Caco-2 (cell line): ENCODE measurements at regions not wholly inside any gene's neighbourhood (a gene's known extent, or its start where the extent isn't known, plus 50 kb on each side); places are given as distances from the start of the nearest gene placed in this dataset.

Experiments used
- BruUV-seq: library from RNA; stranded (reverse); fragments of 400-500 nt; replicated peaks from 2 replicates; lab custom pipeline; 2021; lab: Mats Ljungman, UMichigan
- CTCF ChIA-PET: fragments of 300-600 bp; sonication (Branson Sonifier 250); formaldehyde crosslinking; loops from one replicate; lab custom pipeline; 2022; ENCODE audit warnings: antibody characterized with exemption; lab: Charles Lee
- POLR2A ChIA-PET: fragments of 300-600 bp; sonication (Branson Sonifier 250); formaldehyde crosslinking; loops from one replicate; lab custom pipeline; 2022; ENCODE audit warnings: antibody characterized with exemption; lab: Charles Lee
- DNase-seq, 2 experiments: peaks; one replicate each; pipeline versions ENCODE4 v3.0.0 to v3.0.0-alpha.2; 2020 to 2022
- H3K27me3 ChIP-seq: replicated peaks from 2 replicates; pipeline ENCODE4 v1.6.0; 2011; ENCODE audit warnings: low read length; ENCODE audit not compliant: control insufficient read depth, insufficient read depth
- H3K36me3 ChIP-seq: 2 replicates; pipeline ENCODE4 v1.5.1; 2011; ENCODE audit warnings: low read length; ENCODE audit not compliant: control insufficient read depth, insufficient read depth
- H3K4me1 ChIP-seq: fragments of 250-450 bp; sonication (Bioruptor Pico); 2 replicates; pipeline ENCODE4 v1.5.1; 2020; ENCODE audit warnings: mild to moderate bottlenecking
- H3K4me3 ChIP-seq: 2 replicates; pipeline ENCODE4 v1.5.1; 2011; ENCODE audit warnings: low read depth, mild to moderate bottlenecking, control low read depth, low read length
- H3K9me3 ChIP-seq: fragments of 250-450 bp; sonication (Bioruptor Pico); 2 replicates; pipeline ENCODE4 v1.5.1; 2020; ENCODE audit warnings: mild to moderate bottlenecking, moderate library complexity
- H3K27ac Mint-ChIP-seq: one replicate; pipeline ENCODE4 v1.8.0; 2022; ENCODE audit warnings: mixed read lengths; ENCODE audit not compliant: unreplicated experiment
- H3K27me3 Mint-ChIP-seq: one replicate; pipeline ENCODE4 v1.8.0; 2022; ENCODE audit warnings: mixed read lengths; ENCODE audit not compliant: insufficient read depth, unreplicated experiment
- H3K36me3 Mint-ChIP-seq: one replicate; pipeline ENCODE4 v1.8.0; 2022; ENCODE audit warnings: mild to moderate bottlenecking, mixed read lengths; ENCODE audit not compliant: insufficient read depth, unreplicated experiment
- H3K4me1 Mint-ChIP-seq: one replicate; pipeline ENCODE4 v1.8.0; 2022; ENCODE audit warnings: low read depth, mixed read lengths; ENCODE audit not compliant: unreplicated experiment
- H3K4me3 Mint-ChIP-seq: one replicate; pipeline ENCODE4 v1.8.0; 2022; ENCODE audit warnings: mild to moderate bottlenecking, moderate library complexity, mixed read lengths; ENCODE audit not compliant: unreplicated experiment
- H3K9me3 Mint-ChIP-seq: one replicate; pipeline ENCODE4 v1.8.0; 2022; ENCODE audit warnings: mixed read lengths; ENCODE audit not compliant: unreplicated experiment
- CTCF ChIP-seq, 2 experiments: fragments of 200-600 bp in 1 of 2; IDR thresholded peaks; 1 replicate in 1 of 2; 2 replicates in 1 of 2; pipeline versions ENCODE4 v1.5.1 to v1.8.0; 2011 to 2022; ENCODE audit warnings: antibody characterized with exemption in 1 of 2, control low read depth in 1 of 2, inconsistent platforms in 1 of 2, low read depth in 1 of 2, low read length in 1 of 2, mild to moderate bottlenecking in 1 of 2, moderate library complexity in 1 of 2; ENCODE audit not compliant: insufficient read depth in 1 of 2, severe bottlenecking in 1 of 2, unreplicated experiment in 1 of 2
- intact Hi-C: fragments of 100-400 bp; cut with micrococcal nuclease; formaldehyde crosslinking; loops from one replicate; pipeline ENCODE4 v1.10.0; 2022; ENCODE audit not compliant: unreplicated experiment

- intact Hi-C loops = no loop called here
- CTCF ChIA-PET = no interaction called here
- Histone ChIP-seq H3K9me3 (no peaks in the 10 kb centered on the region), H3K4me1 (no peaks in the 10 kb centered on the region), H3K36me3 (no peaks in the 10 kb centered on the region), H3K27me3 (no peaks in the 10 kb centered on the region; the same call in 1 of the 2 replicates), H3K4me3 (no peak overlapping the region)
- Mint-ChIP-seq H3K4me1 (no peaks in the 10 kb centered on the region), H3K4me3 (no peak overlapping the region), H3K27me3 (peaks cover 21% of the 10 kb centered on the region), H3K9me3 (no peaks in the 10 kb centered on the region), H3K27ac (no peak overlapping the region), H3K36me3 (no peaks in the 10 kb centered on the region)
- no peak for DNase-seq
- POLR2A ChIA-PET = no interaction called here
- TF ChIP-seq CTCF (IDR thresholded peaks at IDR 0.05; ENCODE audit: insufficient read depth in 1 of 2, low read depth in 1 of 2, low read length in 1 of 2, severe bottlenecking in 1 of 2, unreplicated experiment in 1 of 2) = no peak
- no TSS peak for BruUV-seq
These were observed 115.8 kb upstream of the PAX6 start for GRCh38 chr11:31926816-31927528.

- no peak for TF ChIP-seq CTCF (IDR thresholded peaks at IDR 0.05; ENCODE audit: insufficient read depth in 1 of 2, low read depth in 1 of 2, low read length in 1 of 2, severe bottlenecking in 1 of 2, unreplicated experiment in 1 of 2)
- POLR2A ChIA-PET = no interaction called here
- no peaks in the 10 kb centered on the region for H3K9me3 Mint-ChIP-seq
These were observed 115.0 kb upstream of the PAX6 start for GRCh38 chr11:31926106-31926505.

GRCh38 chr11:31922450-31922849, 111.3 kb upstream of the PAX6 start:
- no peaks in the 10 kb centered on the region for H3K9me3 Mint-ChIP-seq
- no peaks in the 10 kb centered on the region for H3K36me3 ChIP-seq
- intact Hi-C loops = no loop called here
- no peaks in the 10 kb centered on the region for H3K9me3 ChIP-seq
- ChIA-PET POLR2A (no interaction called here), CTCF (no interaction called here)
- H3K27ac Mint-ChIP-seq = no peak overlapping the region
- peaks cover 8% of the 10 kb centered on the region for H3K27me3 Mint-ChIP-seq
- no peak overlapping the region for H3K4me3 Mint-ChIP-seq
- H3K4me1 ChIP-seq = no peaks in the 10 kb centered on the region
- BruUV-seq = no TSS peak
- H3K4me1 Mint-ChIP-seq = no peaks in the 10 kb centered on the region
- no peak for TF ChIP-seq CTCF (IDR thresholded peaks at IDR 0.05; ENCODE audit: insufficient read depth in 1 of 2, low read depth in 1 of 2, low read length in 1 of 2, severe bottlenecking in 1 of 2, unreplicated experiment in 1 of 2)
- H3K27me3 ChIP-seq = no peaks in the 10 kb centered on the region; the same call in 1 of the 2 replicates
- DNase-seq = no peak
- no peaks in the 10 kb centered on the region for H3K36me3 Mint-ChIP-seq
- H3K4me3 ChIP-seq = no peak overlapping the region

More at GRCh38 chr11:31926106-31926505, 115.0 kb upstream of the PAX6 start:
- Mint-ChIP-seq H3K27ac (no peak overlapping the region), H3K36me3 (no peaks in the 10 kb centered on the region), H3K4me1 (no peaks in the 10 kb centered on the region), H3K4me3 (no peak overlapping the region), H3K27me3 (peaks cover 17% of the 10 kb centered on the region)
- CTCF ChIA-PET = no interaction called here
- no peaks in the 10 kb centered on the region for H3K9me3 ChIP-seq
- H3K27me3 ChIP-seq = no peaks in the 10 kb centered on the region; the same call in 1 of the 2 replicates
- H3K36me3 ChIP-seq = no peaks in the 10 kb centered on the region
- no peak overlapping the region for H3K4me3 ChIP-seq
- no peaks in the 10 kb centered on the region for H3K4me1 ChIP-seq
- no peak for DNase-seq
- no TSS peak for BruUV-seq
- intact Hi-C loops = no loop called here
